WTC11 (cell line): ENCODE measurements at regions not wholly inside any gene's neighbourhood (a gene's known extent, or its start where the extent isn't known, plus 50 kb on each side); places are given as distances from the start of the nearest gene placed in this dataset.
"Not testable (repeated sequence)": the region's sequence is repeated elsewhere in the genome, so short reads cannot be mapped to it uniquely, and the experiment has no call there.

ENCODE experiments used
- ATAC-seq: fragments of 200-7000 bp; cut with Tn5 transposase; 2 replicates; pipeline ENCODE4 v1.10.0; 2021; ENCODE audit warnings: mild to moderate bottlenecking, moderate library complexity
- CTCF ChIA-PET: fragments of 300-600 bp; sonication (Branson Sonifier 250); formaldehyde crosslinking; loops from one replicate; lab custom pipeline; 2021; ENCODE audit warnings: antibody characterized with exemption; lab: Charles Lee
- POLR2A ChIA-PET: fragments of 350-600 bp; sonication (Branson Sonifier 250); formaldehyde crosslinking; loops from one replicate; lab custom pipeline; 2021; ENCODE audit warnings: antibody characterized with exemption; lab: Charles Lee
- DNase-seq: peaks from one replicate; pipeline ENCODE4 v3.0.0; 2021; ENCODE audit warnings: low spot score
- H3K27ac Mint-ChIP-seq: 2 replicates; pipeline ENCODE4 v1.8.0; 2021; ENCODE audit warnings: mixed read lengths
- H3K27me3 Mint-ChIP-seq: 2 replicates; pipeline ENCODE4 v1.8.0; 2021; ENCODE audit warnings: low read depth, mild to moderate bottlenecking, moderate library complexity, mixed read lengths
- H3K36me3 Mint-ChIP-seq: 2 replicates; pipeline ENCODE4 v1.8.0; 2021; ENCODE audit warnings: mixed read lengths
- H3K4me1 Mint-ChIP-seq: 2 replicates; pipeline ENCODE4 v1.8.0; 2022; ENCODE audit warnings: mixed read lengths
- H3K4me3 Mint-ChIP-seq: 2 replicates; pipeline ENCODE4 v1.8.0; 2021; ENCODE audit warnings: mild to moderate bottlenecking, moderate library complexity, mixed read lengths
- H3K9me3 Mint-ChIP-seq: 2 replicates; pipeline ENCODE4 v1.8.0; 2021; ENCODE audit warnings: mixed read lengths
- ATF1 ChIP-seq: sonication (generic); formaldehyde crosslinking; IDR thresholded peaks from 2 replicates; pipeline ENCODE4 v1.8.1; 2023; ENCODE audit warnings: mild to moderate bottlenecking, moderate library complexity, missing genetic modification reagents
- GTF2I ChIP-seq: fragments of 250-450 bp; sonication (Bioruptor Pico); conservative IDR thresholded peaks from 2 replicates; pipeline ENCODE4 v1.4.0; 2021; ENCODE audit warnings: mild to moderate bottlenecking
- IRF2 ChIP-seq: sonication (generic); formaldehyde crosslinking; IDR thresholded peaks from 2 replicates; pipeline ENCODE4 v1.8.0; 2022; ENCODE audit warnings: low read depth, missing genetic modification reagents, borderline replicate concordance
- JAZF1 ChIP-seq: fragments of 250-450 bp; sonication (Bioruptor Pico); IDR thresholded peaks from 2 replicates; pipeline ENCODE4 v1.9.0; 2021; ENCODE audit warnings: moderate library complexity, mild to moderate bottlenecking, inconsistent platforms
- NFATC4 ChIP-seq: fragments of 250-450 bp; sonication (Bioruptor Pico); IDR thresholded peaks from 2 replicates; pipeline ENCODE4 v1.9.0; 2021; ENCODE audit warnings: mild to moderate bottlenecking
- SMAD4 ChIP-seq: sonication (generic); formaldehyde crosslinking; IDR thresholded peaks from 2 replicates; pipeline ENCODE4 v1.8.0; 2022; ENCODE audit warnings: mild to moderate bottlenecking, missing genetic modification reagents
- SOX15 ChIP-seq: fragments of 250-450 bp; sonication (Bioruptor Pico); IDR thresholded peaks from 2 replicates; pipeline ENCODE4 v1.9.0; 2021; ENCODE audit warnings: mild to moderate bottlenecking
- TCF7 ChIP-seq: sonication (generic); formaldehyde crosslinking; IDR thresholded peaks from 2 replicates; pipeline ENCODE4 v1.8.0; 2022; ENCODE audit warnings: mild to moderate bottlenecking, low read depth, missing genetic modification reagents, moderate library complexity
- ZNF219 ChIP-seq: sonication (generic); formaldehyde crosslinking; IDR thresholded peaks from 2 replicates; pipeline ENCODE4 v1.8.0; 2023; ENCODE audit warnings: missing genetic modification reagents, mild to moderate bottlenecking, borderline replicate concordance
- ZNF396 ChIP-seq: fragments of 250-450 bp; sonication (Bioruptor Pico); IDR thresholded peaks from 2 replicates; pipeline ENCODE4 v1.8.0; 2021; ENCODE audit warnings: mild to moderate bottlenecking, moderate library complexity, borderline replicate concordance
- ZNF416 ChIP-seq: fragments of 250-450 bp; sonication (Bioruptor Pico); IDR thresholded peaks from 2 replicates; pipeline ENCODE4 v1.9.0; 2021; ENCODE audit warnings: mild to moderate bottlenecking, inconsistent platforms
- TF ChIP-seq, protein P1 (sequence below): sonication (generic); formaldehyde crosslinking; IDR thresholded peaks from 2 replicates; pipeline ENCODE4 v1.8.0; 2023; ENCODE audit warnings: missing genetic modification reagents, mild to moderate bottlenecking, borderline replicate concordance
- TF ChIP-seq, protein P2 (sequence below): fragments of 250-450 bp; sonication (Bioruptor Pico); IDR thresholded peaks from 2 replicates; pipeline ENCODE4 v1.9.0; 2021; ENCODE audit warnings: mild to moderate bottlenecking
- TF ChIP-seq, protein P3 (sequence below): sonication (generic); formaldehyde crosslinking; conservative IDR thresholded peaks from 2 replicates; pipeline ENCODE4 v1.8.1; 2022; ENCODE audit warnings: mild to moderate bottlenecking, missing genetic modification reagents

DNA sequence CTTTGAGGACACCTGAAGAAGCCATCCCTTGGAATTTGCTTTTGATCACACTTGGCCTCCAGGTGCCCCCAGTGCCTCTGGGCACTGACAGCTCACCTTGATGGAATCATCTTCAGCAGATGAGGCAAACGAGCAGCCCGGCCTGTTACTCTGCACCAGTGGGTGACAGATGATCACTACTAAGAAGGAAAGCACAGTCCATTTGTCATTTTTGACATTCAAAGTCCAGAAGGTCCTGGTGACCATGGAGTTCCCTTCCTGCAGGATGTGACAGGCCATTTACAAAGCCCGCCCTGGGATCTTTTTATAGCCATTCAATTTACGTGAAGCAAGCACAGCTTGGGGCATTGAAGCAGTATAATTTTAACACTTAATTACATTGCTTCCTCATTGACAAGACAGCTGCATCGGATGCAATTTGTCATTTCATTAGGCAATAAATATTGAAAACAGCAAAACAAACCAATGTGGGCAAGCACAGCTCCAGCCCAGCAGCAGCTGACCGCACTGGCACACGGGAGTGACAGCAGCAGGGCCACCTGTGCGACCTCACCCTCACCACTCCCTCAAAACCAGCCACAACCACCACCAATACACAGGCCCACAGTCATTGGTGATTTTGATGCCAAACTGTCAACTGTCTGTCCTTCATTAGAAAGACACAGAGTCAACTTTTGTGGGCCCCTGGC is 76.0 kb upstream of the SLC66A3 start (continued):
- TF ChIP-seq, protein P1, sequence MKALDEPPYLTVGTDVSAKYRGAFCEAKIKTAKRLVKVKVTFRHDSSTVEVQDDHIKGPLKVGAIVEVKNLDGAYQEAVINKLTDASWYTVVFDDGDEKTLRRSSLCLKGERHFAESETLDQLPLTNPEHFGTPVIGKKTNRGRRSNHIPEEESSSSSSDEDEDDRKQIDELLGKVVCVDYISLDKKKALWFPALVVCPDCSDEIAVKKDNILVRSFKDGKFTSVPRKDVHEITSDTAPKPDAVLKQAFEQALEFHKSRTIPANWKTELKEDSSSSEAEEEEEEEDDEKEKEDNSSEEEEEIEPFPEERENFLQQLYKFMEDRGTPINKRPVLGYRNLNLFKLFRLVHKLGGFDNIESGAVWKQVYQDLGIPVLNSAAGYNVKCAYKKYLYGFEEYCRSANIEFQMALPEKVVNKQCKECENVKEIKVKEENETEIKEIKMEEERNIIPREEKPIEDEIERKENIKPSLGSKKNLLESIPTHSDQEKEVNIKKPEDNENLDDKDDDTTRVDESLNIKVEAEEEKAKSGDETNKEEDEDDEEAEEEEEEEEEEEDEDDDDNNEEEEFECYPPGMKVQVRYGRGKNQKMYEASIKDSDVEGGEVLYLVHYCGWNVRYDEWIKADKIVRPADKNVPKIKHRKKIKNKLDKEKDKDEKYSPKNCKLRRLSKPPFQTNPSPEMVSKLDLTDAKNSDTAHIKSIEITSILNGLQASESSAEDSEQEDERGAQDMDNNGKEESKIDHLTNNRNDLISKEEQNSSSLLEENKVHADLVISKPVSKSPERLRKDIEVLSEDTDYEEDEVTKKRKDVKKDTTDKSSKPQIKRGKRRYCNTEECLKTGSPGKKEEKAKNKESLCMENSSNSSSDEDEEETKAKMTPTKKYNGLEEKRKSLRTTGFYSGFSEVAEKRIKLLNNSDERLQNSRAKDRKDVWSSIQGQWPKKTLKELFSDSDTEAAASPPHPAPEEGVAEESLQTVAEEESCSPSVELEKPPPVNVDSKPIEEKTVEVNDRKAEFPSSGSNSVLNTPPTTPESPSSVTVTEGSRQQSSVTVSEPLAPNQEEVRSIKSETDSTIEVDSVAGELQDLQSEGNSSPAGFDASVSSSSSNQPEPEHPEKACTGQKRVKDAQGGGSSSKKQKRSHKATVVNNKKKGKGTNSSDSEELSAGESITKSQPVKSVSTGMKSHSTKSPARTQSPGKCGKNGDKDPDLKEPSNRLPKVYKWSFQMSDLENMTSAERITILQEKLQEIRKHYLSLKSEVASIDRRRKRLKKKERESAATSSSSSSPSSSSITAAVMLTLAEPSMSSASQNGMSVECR (CRISPR knock-in tag), result no peak

DNA sequence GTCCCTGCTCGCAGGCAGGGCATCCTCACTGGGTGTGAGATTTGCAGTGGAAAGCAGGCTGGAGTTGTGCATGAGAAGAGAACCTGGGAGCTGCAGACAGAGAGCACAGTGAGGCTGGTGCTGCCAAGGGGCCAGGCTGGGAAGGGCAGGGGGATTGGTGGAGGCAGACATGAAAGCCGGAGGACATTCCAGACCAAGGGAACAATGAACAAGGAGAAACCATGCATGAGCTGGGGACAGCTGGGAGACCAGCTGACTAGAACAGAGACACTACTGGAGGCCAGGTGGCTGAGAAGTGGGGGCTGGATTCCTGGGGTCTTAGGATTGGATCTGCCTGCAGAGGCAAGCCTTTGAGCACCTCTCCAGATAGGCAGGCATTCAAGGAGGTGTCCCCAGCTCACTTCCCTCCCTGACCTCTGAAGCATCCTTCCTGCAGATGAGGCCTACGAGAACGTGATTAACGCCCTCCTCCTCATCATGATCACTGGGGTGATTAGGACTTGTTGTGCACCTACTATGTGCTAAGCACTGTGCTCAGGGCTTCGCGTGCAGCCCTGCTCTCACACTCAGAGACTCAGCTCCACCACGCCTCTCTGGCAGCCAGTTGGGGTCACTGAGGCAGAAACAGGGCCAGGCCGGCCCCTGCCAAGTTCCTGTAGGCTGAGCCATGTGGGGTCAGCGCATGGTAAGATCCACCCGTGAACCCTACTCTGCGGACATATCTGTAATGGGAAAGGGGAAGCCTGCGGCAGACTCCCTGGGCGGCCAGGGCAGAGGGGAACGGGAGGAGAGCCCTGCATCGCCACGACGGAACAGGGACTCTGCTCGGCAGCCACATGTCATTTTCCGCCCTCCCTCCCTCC is 74.8 kb upstream of the SLC66A3 start:
- CTCF ChIA-PET, result interaction anchor here (1.0 to 4.3 kb wide), 2 partner anchors 44 to 248 kb away, joined by 3 to 23 read pairs; no protein-coding TSS in a partner anchor
- peaks cover 6% of the 10 kb centered on the region for H3K9me3 Mint-ChIP-seq
- H3K27me3 Mint-ChIP-seq, result no peaks in the 10 kb centered on the region
- H3K36me3 Mint-ChIP-seq, result no peaks in the 10 kb centered on the region
- H3K4me3 Mint-ChIP-seq, result no peak overlapping the region
- ATAC-seq, result peak; percentile 63
- no peak for TF ChIP-seq SMAD4
- TF ChIP-seq NFATC4 (CRISPR knock-in tag), result no peak
- TF ChIP-seq, protein P2, sequence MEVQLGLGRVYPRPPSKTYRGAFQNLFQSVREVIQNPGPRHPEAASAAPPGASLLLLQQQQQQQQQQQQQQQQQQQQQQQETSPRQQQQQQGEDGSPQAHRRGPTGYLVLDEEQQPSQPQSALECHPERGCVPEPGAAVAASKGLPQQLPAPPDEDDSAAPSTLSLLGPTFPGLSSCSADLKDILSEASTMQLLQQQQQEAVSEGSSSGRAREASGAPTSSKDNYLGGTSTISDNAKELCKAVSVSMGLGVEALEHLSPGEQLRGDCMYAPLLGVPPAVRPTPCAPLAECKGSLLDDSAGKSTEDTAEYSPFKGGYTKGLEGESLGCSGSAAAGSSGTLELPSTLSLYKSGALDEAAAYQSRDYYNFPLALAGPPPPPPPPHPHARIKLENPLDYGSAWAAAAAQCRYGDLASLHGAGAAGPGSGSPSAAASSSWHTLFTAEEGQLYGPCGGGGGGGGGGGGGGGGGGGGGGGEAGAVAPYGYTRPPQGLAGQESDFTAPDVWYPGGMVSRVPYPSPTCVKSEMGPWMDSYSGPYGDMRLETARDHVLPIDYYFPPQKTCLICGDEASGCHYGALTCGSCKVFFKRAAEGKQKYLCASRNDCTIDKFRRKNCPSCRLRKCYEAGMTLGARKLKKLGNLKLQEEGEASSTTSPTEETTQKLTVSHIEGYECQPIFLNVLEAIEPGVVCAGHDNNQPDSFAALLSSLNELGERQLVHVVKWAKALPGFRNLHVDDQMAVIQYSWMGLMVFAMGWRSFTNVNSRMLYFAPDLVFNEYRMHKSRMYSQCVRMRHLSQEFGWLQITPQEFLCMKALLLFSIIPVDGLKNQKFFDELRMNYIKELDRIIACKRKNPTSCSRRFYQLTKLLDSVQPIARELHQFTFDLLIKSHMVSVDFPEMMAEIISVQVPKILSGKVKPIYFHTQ, result no peak
- TF ChIP-seq JAZF1 (CRISPR knock-in tag), result no peak
- TF ChIP-seq ATF1 (CRISPR knock-in tag), result no peak
- TF ChIP-seq ZNF219 (CRISPR knock-in tag), result no peak
- TF ChIP-seq ZNF416, result no peak
- TF ChIP-seq TCF7 (CRISPR knock-in tag), result no peak
- no peak for TF ChIP-seq GTF2I (CRISPR knock-in tag)
- no peak for TF ChIP-seq SOX15 (CRISPR knock-in tag)
- TF ChIP-seq, all 79 proteins: peak for 0
- no peak for DNase-seq
- Mint-ChIP-seq H3K4me1 (no peaks in the 10 kb centered on the region; the same call in 1 of the 2 replicates), H3K27ac (no peak overlapping the region)
- POLR2A ChIA-PET, result no interaction called here

DNA sequence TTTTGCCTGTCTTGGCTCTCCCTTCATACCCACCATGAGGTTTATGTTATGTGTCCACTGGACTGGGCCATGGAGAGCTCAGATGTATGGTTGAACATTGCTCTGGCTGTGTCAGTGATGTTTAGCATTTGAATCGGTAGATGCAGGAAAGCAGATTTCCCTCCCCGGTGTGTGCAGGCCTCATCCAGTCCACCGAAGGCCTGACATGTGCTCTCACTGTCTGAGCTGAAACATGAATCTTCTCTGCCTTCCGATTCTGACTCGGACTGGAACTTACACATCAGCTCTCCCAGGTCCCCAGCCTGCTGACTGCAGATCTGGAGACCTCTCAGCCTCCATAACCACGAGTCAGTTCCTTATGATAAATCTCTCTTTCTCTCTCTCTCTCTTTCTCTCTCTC is 72.4 kb upstream of the SLC66A3 start:
- H3K4me3 Mint-ChIP-seq, result no peak overlapping the region
- no peak for TF ChIP-seq IRF2 (CRISPR knock-in tag)
- TF ChIP-seq, protein P3, sequence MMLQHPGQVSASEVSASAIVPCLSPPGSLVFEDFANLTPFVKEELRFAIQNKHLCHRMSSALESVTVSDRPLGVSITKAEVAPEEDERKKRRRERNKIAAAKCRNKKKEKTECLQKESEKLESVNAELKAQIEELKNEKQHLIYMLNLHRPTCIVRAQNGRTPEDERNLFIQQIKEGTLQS (CRISPR knock-in tag), result no peak
- no peak for TF ChIP-seq ZNF396 (CRISPR knock-in tag)
- CTCF ChIA-PET, result interaction anchor here (1.2 to 4.3 kb wide), 3 partner anchors 42 to 251 kb away, joined by 3 to 23 read pairs (median 10); no protein-coding TSS in a partner anchor
- no peak for ATAC-seq
- DNase-seq, result no peak
- H3K36me3 Mint-ChIP-seq, result no peaks in the 10 kb centered on the region
- H3K27me3 Mint-ChIP-seq, result no peaks in the 10 kb centered on the region; the same call in 1 of the 2 replicates
- no peak overlapping the region for H3K27ac Mint-ChIP-seq
- H3K9me3 Mint-ChIP-seq, result peaks cover 5% of the 10 kb centered on the region
- no peaks in the 10 kb centered on the region; the same call in 1 of the 2 replicates for H3K4me1 Mint-ChIP-seq
- POLR2A ChIA-PET, result no interaction called here

DNA sequence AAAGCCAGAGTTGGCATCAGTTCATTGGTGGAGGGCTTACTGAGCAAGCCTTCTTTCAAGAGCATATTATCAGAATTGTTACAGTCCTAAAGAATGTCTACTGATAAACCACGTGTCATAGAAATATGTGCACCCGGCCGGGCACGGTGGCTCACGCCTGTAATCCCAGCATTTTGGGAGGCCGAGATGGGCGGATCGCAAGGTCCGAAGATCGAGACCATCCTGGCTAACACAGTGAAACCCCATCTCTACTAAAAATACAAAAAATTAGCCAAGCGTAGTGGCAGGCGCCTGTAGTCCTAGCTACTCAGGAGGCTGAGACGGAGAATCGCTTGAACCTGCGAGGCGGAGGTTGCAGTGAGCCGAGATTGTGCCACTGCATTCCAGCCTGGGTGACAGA is 66.4 kb upstream of the SLC66A3 start:
- H3K4me3 Mint-ChIP-seq, H3K27ac Mint-ChIP-seq, POLR2A ChIA-PET, H3K9me3 Mint-ChIP-seq, DNase-seq, H3K27me3 Mint-ChIP-seq, H3K36me3 Mint-ChIP-seq, H3K4me1 Mint-ChIP-seq, ATAC-seq: not testable (repeated sequence)
- CTCF ChIA-PET, result interaction anchor here (1.7 kb wide), 1 partner anchor 256 kb away, joined by 6 read pairs; no protein-coding TSS in a partner anchor
